ENCODE measurements at regions not wholly inside any gene's neighbourhood (a gene's known extent, or its start where the extent isn't known, plus 50 kb on each side); places are given as distances from the start of the nearest gene placed in this dataset.

DNA sequence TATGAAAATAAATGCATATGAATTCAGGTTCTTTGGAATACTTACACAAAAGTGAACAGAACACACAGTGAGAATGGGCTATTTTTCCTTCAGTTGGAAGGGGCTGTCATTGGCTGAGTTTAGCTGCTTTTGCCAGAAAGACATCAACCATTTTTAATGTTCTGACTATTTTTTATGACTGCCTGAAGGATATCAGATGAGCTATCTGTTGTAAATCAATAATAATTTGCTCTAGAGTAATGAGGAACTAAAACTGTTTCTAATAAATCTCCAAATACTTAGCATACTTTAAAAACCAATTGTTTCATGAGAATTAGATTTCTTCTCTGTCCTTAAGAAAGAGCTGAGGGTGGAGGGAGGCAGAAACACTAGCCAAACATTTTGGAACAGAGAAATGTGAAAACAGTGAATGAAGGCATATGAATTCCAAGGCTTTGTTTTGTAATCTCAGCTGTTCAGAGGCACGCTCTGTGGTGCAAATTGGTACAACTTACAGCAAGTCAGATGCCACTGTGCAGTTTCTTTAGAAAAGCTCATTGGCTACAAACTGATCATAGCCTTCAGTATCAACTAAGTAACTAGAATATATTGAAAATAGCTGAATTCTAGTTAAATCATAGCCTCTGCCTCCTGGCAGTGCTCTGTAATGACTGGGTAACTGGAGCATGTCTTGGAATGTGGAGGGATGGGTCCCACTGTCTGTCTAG, 228.9 kb upstream of the JAG1 start:
- no peak overlapping the region for H2AFZ ChIP-seq (ENCODE audit: low read depth, low read length)
- no peak overlapping the region for H3K4me2 ChIP-seq (ENCODE audit: low read length)

DNA sequence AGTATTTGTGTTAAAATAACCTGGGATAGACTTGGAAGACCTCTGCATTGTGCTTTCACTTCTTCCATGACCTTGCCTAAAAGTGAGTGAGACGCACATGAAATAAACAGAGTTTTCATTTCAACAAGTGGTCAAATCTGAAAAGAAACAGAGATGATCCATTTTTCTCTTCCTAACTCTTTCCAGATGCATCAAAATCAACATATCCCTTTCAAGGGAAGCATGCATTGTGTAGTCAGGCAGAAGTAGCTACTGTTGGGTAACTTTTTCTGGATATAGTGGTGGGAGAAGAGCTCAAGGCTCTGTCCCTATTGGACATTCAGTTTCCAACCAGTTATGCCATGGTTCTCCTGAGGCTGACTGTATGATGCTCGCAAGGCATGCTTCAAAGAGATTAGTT, 233.0 kb upstream of the JAG1 start:
- no peaks in the 10 kb centered on the region for H3K36me3 ChIP-seq (ENCODE audit: insufficient read depth, low read length)
- H3K4me3 ChIP-seq (ENCODE audit: low read length): no peak overlapping the region
- no peak overlapping the region for H3K4me2 ChIP-seq (ENCODE audit: low read length)
- TF ChIP-seq TAF1 (IDR thresholded peaks at IDR 0.05; ENCODE audit: low read depth) (no peak), MXI1 (conservative IDR thresholded peaks at IDR 0.05; ENCODE audit: poor library complexity, severe bottlenecking) (no peak), RAD21 (conservative IDR thresholded peaks at IDR 0.05) (no peak), EZH2 (IDR thresholded peaks at IDR 0.05; ENCODE audit: borderline replicate concordance, insufficient read depth, low read length, poor library complexity, severe bottlenecking) (no peak), POLR2AphosphoS5 (IDR thresholded peaks at IDR 0.05) (no peak)
- TF ChIP-seq, protein P1, sequence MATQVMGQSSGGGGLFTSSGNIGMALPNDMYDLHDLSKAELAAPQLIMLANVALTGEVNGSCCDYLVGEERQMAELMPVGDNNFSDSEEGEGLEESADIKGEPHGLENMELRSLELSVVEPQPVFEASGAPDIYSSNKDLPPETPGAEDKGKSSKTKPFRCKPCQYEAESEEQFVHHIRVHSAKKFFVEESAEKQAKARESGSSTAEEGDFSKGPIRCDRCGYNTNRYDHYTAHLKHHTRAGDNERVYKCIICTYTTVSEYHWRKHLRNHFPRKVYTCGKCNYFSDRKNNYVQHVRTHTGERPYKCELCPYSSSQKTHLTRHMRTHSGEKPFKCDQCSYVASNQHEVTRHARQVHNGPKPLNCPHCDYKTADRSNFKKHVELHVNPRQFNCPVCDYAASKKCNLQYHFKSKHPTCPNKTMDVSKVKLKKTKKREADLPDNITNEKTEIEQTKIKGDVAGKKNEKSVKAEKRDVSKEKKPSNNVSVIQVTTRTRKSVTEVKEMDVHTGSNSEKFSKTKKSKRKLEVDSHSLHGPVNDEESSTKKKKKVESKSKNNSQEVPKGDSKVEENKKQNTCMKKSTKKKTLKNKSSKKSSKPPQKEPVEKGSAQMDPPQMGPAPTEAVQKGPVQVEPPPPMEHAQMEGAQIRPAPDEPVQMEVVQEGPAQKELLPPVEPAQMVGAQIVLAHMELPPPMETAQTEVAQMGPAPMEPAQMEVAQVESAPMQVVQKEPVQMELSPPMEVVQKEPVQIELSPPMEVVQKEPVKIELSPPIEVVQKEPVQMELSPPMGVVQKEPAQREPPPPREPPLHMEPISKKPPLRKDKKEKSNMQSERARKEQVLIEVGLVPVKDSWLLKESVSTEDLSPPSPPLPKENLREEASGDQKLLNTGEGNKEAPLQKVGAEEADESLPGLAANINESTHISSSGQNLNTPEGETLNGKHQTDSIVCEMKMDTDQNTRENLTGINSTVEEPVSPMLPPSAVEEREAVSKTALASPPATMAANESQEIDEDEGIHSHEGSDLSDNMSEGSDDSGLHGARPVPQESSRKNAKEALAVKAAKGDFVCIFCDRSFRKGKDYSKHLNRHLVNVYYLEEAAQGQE (IDR thresholded peaks at IDR 0.05; ENCODE audit: borderline replicate concordance): no peak
- no peak overlapping the region for H3K27ac ChIP-seq (ENCODE audit: low read length)
- H3K9me2 ChIP-seq (ENCODE audit: insufficient read depth, low read length): no peaks in the 10 kb centered on the region
- no peak overlapping the region for H2AFZ ChIP-seq (ENCODE audit: low read depth, low read length)
- H4K20me1 ChIP-seq (ENCODE audit: insufficient read depth): no peaks in the 10 kb centered on the region
- H3K9me3 ChIP-seq (ENCODE audit: low read length): no peaks in the 10 kb centered on the region
- H3K27me3 ChIP-seq (ENCODE audit: insufficient read depth, low read depth, low read length): no peaks in the 10 kb centered on the region
- no peaks in the 10 kb centered on the region for H3K79me2 ChIP-seq (replicated peaks; ENCODE audit: insufficient read depth, low read length)
- no peaks in the 10 kb centered on the region for H3F3A ChIP-seq (ENCODE audit: insufficient read depth, low read length, poor library complexity, severe bottlenecking)
- H3K9ac ChIP-seq (ENCODE audit: low read length): no peak overlapping the region

More for the DNA sequence above, 228.9 kb upstream of the JAG1 start:
- TF ChIP-seq TAF1 (IDR thresholded peaks at IDR 0.05; ENCODE audit: low read depth) (no peak), POLR2AphosphoS5 (IDR thresholded peaks at IDR 0.05) (no peak), EP300 (conservative IDR thresholded peaks at IDR 0.05; ENCODE audit: poor library complexity, severe bottlenecking) (no peak), SMC3 (conservative IDR thresholded peaks at IDR 0.05; ENCODE audit: poor library complexity) (no peak), MXI1 (conservative IDR thresholded peaks at IDR 0.05; ENCODE audit: poor library complexity, severe bottlenecking) (no peak), RAD21 (conservative IDR thresholded peaks at IDR 0.05) (no peak), EZH2 (IDR thresholded peaks at IDR 0.05; ENCODE audit: borderline replicate concordance, insufficient read depth, low read length, poor library complexity, severe bottlenecking) (no peak)
- TF ChIP-seq, protein P1 (IDR thresholded peaks at IDR 0.05; ENCODE audit: borderline replicate concordance): no peak
- TF ChIP-seq, protein P2, sequence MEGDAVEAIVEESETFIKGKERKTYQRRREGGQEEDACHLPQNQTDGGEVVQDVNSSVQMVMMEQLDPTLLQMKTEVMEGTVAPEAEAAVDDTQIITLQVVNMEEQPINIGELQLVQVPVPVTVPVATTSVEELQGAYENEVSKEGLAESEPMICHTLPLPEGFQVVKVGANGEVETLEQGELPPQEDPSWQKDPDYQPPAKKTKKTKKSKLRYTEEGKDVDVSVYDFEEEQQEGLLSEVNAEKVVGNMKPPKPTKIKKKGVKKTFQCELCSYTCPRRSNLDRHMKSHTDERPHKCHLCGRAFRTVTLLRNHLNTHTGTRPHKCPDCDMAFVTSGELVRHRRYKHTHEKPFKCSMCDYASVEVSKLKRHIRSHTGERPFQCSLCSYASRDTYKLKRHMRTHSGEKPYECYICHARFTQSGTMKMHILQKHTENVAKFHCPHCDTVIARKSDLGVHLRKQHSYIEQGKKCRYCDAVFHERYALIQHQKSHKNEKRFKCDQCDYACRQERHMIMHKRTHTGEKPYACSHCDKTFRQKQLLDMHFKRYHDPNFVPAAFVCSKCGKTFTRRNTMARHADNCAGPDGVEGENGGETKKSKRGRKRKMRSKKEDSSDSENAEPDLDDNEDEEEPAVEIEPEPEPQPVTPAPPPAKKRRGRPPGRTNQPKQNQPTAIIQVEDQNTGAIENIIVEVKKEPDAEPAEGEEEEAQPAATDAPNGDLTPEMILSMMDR (IDR thresholded peaks at IDR 0.05; ENCODE audit: poor library complexity, severe bottlenecking): no peak
- no peaks in the 10 kb centered on the region for H3K27me3 ChIP-seq (ENCODE audit: insufficient read depth, low read depth, low read length)
- H4K20me1 ChIP-seq (ENCODE audit: insufficient read depth): no peaks in the 10 kb centered on the region
- H3K4me3 ChIP-seq (ENCODE audit: low read length): no peak overlapping the region
- no peaks in the 10 kb centered on the region for H3K9me2 ChIP-seq (ENCODE audit: insufficient read depth, low read length)
- H3K27ac ChIP-seq (ENCODE audit: low read length): no peak overlapping the region
- H3K79me2 ChIP-seq (replicated peaks; ENCODE audit: insufficient read depth, low read length): no peaks in the 10 kb centered on the region
- no peak overlapping the region for H3K9ac ChIP-seq (ENCODE audit: low read length)
- H3K9me3 ChIP-seq (ENCODE audit: low read length): no peaks in the 10 kb centered on the region
- H3K36me3 ChIP-seq (ENCODE audit: insufficient read depth, low read length): no peaks in the 10 kb centered on the region
- H3F3A ChIP-seq (ENCODE audit: insufficient read depth, low read length, poor library complexity, severe bottlenecking): no peaks in the 10 kb centered on the region

All from neural cell (in vitro differentiated cells).